HG03575 (cell line): ENCODE measurements at regions not wholly inside any gene's neighbourhood (a gene's known extent, or its start where the extent isn't known, plus 50 kb on each side); places are given as distances from the start of the nearest gene placed in this dataset.

Experiments used
- ATAC-seq: cut with Tn5 transposase; IDR thresholded peaks from one replicate; pipeline ENCODE4 v1.9.1; 2021; ENCODE audit not compliant: unreplicated experiment, insufficient number of reproducible peaks, low FRiP score; ENCODE audit errors: extremely low read depth

- no peak for ATAC-seq
These were observed 365.9 kb downstream of the PLK2 start for GRCh38 chr5:58094031-58094430.

GRCh38 chr5:58090704-58091103 lies 369.2 kb downstream of the PLK2 start:
- no peak for ATAC-seq

GRCh38 chr5:58088941-58089340 lies 370.9 kb downstream of the PLK2 start:
- no peak for ATAC-seq

GRCh38 chr5:58087905-58088304 lies 372.0 kb downstream of the PLK2 start:
- ATAC-seq: no peak

- ATAC-seq: no peak
These were observed 372.8 kb downstream of the PLK2 start for GRCh38 chr5:58087123-58087522.

- ATAC-seq: no peak
These were observed 374.1 kb downstream of the PLK2 start for GRCh38 chr5:58085800-58086199.

GRCh38 chr5:58081435-58081834 lies 378.5 kb downstream of the PLK2 start:
- no peak for ATAC-seq

GRCh38 chr5:58080573-58080972 lies 379.3 kb downstream of the PLK2 start:
- ATAC-seq: no peak

- no peak for ATAC-seq
These were observed 381.9 kb downstream of the PLK2 start for GRCh38 chr5:58077966-58078365.

- ATAC-seq: no peak
These were observed 382.5 kb downstream of the PLK2 start for GRCh38 chr5:58077416-58077815.

- ATAC-seq: no peak
These were observed 383.2 kb downstream of the PLK2 start for GRCh38 chr5:58076483-58077257.

GRCh38 chr5:58075907-58076306 lies 384.0 kb downstream of the PLK2 start:
- no peak for ATAC-seq

GRCh38 chr5:58074717-58075116 lies 385.2 kb downstream of the PLK2 start:
- ATAC-seq: no peak

- no peak for ATAC-seq
These were observed 385.7 kb downstream of the PLK2 start for GRCh38 chr5:58074222-58074621.

GRCh38 chr5:58073243-58073642 lies 386.6 kb downstream of the PLK2 start:
- ATAC-seq: no peak

- ATAC-seq: no peak
These were observed 387.5 kb downstream of the PLK2 start for GRCh38 chr5:58072300-58072965.

GRCh38 chr5:58071566-58071965 lies 388.3 kb downstream of the PLK2 start:
- ATAC-seq: no peak

- no peak for ATAC-seq
These were observed 390.0 kb downstream of the PLK2 start for GRCh38 chr5:58069846-58070245.

- ATAC-seq: no peak
These were observed 390.7 kb downstream of the PLK2 start for GRCh38 chr5:58069016-58069705.

GRCh38 chr5:58066557-58066956 lies 393.3 kb downstream of the PLK2 start:
- ATAC-seq: no peak
